NCI-H2171 treated with DMSO at 0.1 percent for 48 hours (cell line): ENCODE measurements at regions not wholly inside any gene's neighbourhood (a gene's known extent, or its start where the extent isn't known, plus 50 kb on each side); places are given as distances from the start of the nearest gene placed in this dataset.
A peak's percentile ranks its signal among the peaks of the same experiment; 100 is the strongest.
"Not testable (repeated sequence)": the region's sequence is repeated elsewhere in the genome, so short reads cannot be mapped to it uniquely, and the experiment has no call there.

Experiments
- DNase-seq: peaks from one replicate; lab custom pipeline; 2025; lab: John Stamatoyannopoulos, UW

DNA sequence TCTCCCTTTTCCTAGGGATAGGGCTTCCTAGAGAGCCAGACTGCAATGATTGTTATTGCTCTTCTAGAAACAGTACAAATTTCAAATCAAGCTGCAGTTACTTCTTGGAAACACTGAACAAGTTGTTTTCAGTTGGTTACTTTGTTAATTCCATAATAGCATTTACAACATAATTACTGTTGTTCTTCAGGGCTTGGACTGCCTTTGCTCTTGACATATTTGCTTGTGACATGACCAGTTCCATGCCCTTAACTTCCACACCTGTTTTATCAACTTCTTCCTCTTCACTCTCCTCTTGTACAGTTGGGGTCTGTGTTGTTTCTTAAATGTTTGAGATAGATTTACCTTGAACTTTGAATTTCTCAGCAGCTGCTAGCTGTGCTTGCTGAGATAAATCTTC lies 104.4 kb downstream of the SEC23IP start:
- DNase-seq = no peak

DNA sequence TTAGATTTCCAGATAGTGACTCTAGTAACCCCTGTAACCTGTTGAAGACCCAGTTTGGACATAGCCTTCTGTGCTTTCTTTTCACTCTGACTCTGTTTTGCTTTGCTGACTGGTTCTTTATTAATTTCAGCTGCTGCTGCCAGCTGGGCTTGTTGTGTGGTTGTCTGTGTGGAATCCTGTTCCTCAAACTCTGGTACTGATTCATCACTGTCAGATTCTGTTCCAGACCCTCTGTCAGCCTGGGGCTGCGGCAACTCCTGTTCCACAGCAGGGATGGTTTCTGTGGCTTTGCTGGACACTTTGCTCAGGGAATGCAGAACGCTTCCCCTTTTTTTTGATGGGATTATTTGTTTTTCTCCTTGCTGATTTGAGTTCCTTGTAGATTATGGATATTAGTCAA lies 104.9 kb downstream of the SEC23IP start:
- no peak for DNase-seq

GRCh38 chr10:120002785-120003184 lies 110.3 kb downstream of the SEC23IP start:
- DNase-seq = no peak

DNA sequence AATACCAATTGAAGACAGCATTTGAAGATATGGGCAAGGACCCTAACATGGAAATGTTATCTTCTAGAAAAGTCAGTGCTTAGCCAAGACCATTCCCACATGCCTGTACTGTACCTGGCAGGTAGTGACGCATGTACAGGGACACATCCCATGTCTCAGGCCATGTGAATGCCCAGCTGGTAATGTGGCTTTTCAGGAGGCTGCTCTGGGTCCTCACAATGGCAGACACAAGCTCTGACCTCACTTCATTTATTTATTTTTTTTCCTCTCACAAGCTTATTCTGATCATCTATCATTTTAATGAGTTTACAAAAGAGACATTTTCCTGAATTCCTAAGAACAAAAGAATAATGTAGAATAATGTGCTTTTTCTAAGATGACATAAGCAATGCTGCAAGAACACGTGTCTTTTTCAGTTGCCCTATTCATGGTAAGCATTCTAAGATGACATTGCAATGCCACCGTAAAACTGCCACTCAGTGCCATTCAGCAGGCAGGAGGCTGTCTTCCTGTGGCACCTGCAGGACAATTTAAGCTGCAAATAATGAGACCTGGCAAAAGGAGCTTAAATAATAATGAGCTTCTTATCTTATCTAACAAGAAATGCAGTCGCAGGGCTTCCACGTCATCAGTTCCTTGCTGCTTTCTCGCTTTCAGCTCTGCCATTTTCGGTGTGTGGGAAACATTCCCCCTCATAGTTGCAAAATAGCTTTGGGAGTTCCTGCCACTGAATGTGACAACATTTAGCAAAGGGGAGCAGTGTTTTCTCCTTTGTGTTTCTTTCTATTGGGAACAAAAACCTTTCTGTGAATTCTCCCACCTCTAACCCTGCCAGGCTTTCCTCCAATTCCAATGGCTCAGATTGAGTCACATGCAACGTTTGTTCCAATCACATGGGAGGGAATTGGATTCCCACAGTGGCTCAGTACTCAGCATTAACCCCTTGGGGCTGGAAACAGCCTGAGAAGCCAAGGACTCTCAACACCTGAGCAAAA lies 113.0 kb downstream of the SEC23IP start:
- DNase-seq = peak; percentile 10

- DNase-seq = no peak
Measured at GRCh38 chr10:120007261-120007660, 114.7 kb downstream of the SEC23IP start.

- DNase-seq = no peak
Measured at GRCh38 chr10:120011359-120012130, 119.0 kb downstream of the SEC23IP start.

GRCh38 chr10:120012131-120012400 lies 119.5 kb downstream of the SEC23IP start:
- DNase-seq = peak; percentile 44

DNA sequence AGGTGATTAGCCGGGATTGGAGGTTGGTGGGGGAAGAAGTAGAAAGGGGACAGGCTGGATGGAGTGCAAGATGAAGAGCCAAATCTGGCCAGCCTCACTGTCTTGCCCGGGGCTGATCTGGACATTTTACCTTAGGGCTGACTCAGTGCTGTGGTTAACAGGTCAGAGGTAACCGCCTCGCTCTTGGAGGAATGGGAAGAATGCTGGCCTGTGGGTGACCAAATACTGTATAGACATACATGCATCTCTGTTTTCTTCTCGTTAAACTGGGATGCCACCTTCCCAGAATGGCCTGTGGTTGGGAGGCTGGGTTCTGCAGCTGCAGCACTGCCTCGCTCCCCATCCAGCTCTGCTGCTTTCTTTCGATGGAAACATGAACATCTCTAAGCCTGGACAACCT lies 120.0 kb downstream of the SEC23IP start:
- DNase-seq = no peak

GRCh38 chr10:120014031-120014430 lies 121.5 kb downstream of the SEC23IP start:
- DNase-seq = no peak

DNA sequence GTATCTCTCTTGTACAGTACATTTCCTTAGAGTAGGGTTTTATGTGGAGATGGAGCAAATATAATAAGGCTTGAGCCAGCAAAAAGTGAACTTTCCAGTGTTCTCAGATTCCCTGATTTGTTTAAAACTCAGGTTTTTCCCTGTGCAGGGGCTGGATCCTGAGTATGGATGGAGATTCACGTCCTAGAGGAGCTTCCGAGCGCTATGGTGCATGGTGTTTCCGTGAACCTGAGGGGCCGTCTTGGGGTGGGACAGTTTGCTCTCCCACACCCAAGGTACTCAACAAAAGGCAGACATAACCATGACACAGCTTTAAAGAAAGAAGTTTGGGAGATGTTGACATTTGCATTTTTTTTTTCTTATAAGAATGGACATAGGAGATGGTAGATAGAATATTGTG lies 122.5 kb downstream of the SEC23IP start:
- DNase-seq = no peak

GRCh38 chr10:120016906-120017305 lies 124.4 kb downstream of the SEC23IP start:
- DNase-seq = no peak

- DNase-seq = peak; percentile 65
Measured at GRCh38 chr10:120017733-120018417, 125.3 kb downstream of the SEC23IP start.

- DNase-seq = no peak
Measured at GRCh38 chr10:120018695-120019094, 126.2 kb downstream of the SEC23IP start.

GRCh38 chr10:120019568-120019967 lies 127.0 kb downstream of the SEC23IP start:
- DNase-seq = peak; percentile 85

GRCh38 chr10:120022357-120022756 lies 129.8 kb downstream of the SEC23IP start:
- DNase-seq = peak; percentile 15

GRCh38 chr10:120034236-120034635 lies 141.7 kb downstream of the SEC23IP start:
- DNase-seq = no peak

- no peak for DNase-seq
Measured at GRCh38 chr10:120039046-120039445, 146.5 kb downstream of the SEC23IP start.

DNA sequence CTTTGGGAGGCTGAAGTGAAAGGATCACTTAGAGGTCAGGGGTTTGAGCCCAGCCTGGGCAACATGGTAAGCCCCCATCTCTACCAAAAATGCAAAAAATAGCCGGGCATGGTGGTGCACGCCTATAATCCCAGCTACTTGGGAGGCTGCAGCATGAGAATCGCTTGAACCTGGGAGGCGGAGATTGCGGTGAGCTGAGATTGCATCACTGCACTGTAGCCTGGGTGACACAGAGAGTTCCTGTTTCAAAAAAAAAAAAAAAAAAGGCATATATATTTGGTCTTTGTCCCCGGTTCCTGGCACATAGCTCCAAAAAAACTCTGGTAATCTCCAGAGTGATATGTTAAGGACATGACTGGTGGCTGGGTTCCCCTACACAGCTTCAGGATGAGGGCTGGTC lies 147.3 kb downstream of the SEC23IP start:
- no peak for DNase-seq

- DNase-seq = no peak
Measured at GRCh38 chr10:120041807-120042559, 149.5 kb downstream of the SEC23IP start.

GRCh38 chr10:120042705-120043104 lies 150.2 kb downstream of the SEC23IP start:
- no peak for DNase-seq

- not testable (repeated sequence) for DNase-seq
Measured at GRCh38 chr10:120047373-120047772, 154.8 kb downstream of the SEC23IP start.

DNA sequence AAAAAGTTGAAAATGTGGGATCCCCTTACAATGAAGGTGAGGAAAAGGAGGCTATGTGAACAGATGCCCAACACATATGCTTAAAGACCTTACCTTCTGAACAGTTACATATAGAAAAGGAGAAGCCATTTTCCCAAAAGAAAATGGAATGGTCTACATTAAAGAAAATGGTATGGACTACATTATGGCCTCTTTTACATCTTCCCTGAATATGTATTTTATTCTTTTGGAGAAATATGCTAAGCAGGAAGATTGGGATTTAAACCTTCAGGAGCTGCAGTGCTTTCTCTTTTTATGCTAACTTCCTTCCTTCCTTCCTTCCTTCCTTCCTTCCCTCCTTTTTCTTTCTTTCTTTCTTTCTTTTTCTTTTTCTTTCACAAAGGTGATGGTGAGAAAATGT lies 155.4 kb downstream of the SEC23IP start:
- no peak for DNase-seq
